ENCODE measurements at regions not wholly inside any gene's neighbourhood (a gene's known extent, or its start where the extent isn't known, plus 50 kb on each side); places are given as distances from the start of the nearest gene placed in this dataset.

DNA sequence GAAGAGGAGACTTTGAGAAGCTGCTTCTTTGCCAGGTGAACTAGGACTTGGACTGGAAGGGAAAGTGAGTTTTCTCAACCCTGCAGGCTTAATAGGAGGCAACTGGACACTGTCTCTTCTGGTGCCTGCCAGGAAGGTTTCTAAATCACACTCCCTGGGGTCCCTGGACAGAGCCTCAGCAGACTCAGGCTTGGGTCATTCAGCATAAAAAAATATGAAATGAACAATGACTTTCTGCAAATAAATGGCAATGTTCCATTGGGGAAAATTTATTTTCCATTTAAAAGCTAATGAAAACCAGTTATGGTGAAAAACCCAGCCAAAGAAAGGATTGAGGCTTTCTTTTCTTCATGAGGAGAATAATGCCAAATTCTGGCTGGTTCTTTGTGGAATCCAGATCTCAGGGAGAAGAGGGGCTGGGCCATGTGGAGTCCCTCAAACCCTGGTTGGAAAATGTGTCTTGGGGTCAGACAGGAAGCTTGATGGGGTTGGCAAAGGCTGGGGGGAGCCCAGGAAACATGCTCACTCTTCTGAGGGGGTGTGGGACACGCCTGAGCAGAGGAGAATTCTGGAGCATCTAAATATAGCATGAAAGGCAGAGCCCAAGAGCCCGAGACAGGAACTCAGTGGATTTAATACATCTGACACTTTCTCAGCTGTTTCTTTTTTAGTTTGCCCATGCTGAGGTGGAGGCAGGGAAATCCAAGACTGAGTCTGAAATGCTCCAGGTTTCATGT, 65.2 kb upstream of the EMX2 start:
- H3K36me3 ChIP-seq (ENCODE audit: control insufficient read depth in 4 of 4, insufficient read depth in 3 of 4, low read depth in 1 of 4, low read length in 3 of 4), result no peaks in the 10 kb centered on the region
- 76% methylated on average over 2 of the region's 2 CpGs for WGBS
- H3K4me1 ChIP-seq (ENCODE audit: control insufficient read depth in 4 of 4, insufficient read depth in 4 of 4, low read length in 3 of 4), result no peaks in the 10 kb centered on the region
- H3K27me3 ChIP-seq (ENCODE audit: control insufficient read depth in 4 of 4, insufficient read depth in 4 of 4, low read length in 3 of 4), result no peaks in the 10 kb centered on the region
- no peaks in the 10 kb centered on the region for H3K9me3 ChIP-seq (ENCODE audit: control insufficient read depth in 4 of 4, low read length in 3 of 4)
- DNase-seq (ENCODE audit: low spot score), result no peak
- no peak overlapping the region for H3K9ac ChIP-seq (ENCODE audit: low read depth in 1 of 2, low read length in 2 of 2)
- no peak overlapping the region for H3K27ac ChIP-seq (ENCODE audit: low read depth in 1 of 2, low read length in 2 of 2)
- TF ChIP-seq HNF4A (conservative IDR thresholded peaks at IDR 0.05) (no peak), RAD21 (IDR thresholded peaks at IDR 0.05) (no peak), FOXA2 (IDR thresholded peaks at IDR 0.05) (no peak), YY1 (IDR thresholded peaks at IDR 0.05) (no peak), EGR1 (IDR thresholded peaks at IDR 0.05; ENCODE audit: low read depth in 2 of 2) (no peak), FOXA1 (IDR thresholded peaks at IDR 0.05) (no peak), JUND (IDR thresholded peaks at IDR 0.05) (no peak)
- TF ChIP-seq, protein P1, sequence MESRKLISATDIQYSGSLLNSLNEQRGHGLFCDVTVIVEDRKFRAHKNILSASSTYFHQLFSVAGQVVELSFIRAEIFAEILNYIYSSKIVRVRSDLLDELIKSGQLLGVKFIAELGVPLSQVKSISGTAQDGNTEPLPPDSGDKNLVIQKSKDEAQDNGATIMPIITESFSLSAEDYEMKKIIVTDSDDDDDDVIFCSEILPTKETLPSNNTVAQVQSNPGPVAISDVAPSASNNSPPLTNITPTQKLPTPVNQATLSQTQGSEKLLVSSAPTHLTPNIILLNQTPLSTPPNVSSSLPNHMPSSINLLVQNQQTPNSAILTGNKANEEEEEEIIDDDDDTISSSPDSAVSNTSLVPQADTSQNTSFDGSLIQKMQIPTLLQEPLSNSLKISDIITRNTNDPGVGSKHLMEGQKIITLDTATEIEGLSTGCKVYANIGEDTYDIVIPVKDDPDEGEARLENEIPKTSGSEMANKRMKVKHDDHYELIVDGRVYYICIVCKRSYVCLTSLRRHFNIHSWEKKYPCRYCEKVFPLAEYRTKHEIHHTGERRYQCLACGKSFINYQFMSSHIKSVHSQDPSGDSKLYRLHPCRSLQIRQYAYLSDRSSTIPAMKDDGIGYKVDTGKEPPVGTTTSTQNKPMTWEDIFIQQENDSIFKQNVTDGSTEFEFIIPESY (IDR thresholded peaks at IDR 0.05), result no peak
- TF ChIP-seq, protein P2, sequence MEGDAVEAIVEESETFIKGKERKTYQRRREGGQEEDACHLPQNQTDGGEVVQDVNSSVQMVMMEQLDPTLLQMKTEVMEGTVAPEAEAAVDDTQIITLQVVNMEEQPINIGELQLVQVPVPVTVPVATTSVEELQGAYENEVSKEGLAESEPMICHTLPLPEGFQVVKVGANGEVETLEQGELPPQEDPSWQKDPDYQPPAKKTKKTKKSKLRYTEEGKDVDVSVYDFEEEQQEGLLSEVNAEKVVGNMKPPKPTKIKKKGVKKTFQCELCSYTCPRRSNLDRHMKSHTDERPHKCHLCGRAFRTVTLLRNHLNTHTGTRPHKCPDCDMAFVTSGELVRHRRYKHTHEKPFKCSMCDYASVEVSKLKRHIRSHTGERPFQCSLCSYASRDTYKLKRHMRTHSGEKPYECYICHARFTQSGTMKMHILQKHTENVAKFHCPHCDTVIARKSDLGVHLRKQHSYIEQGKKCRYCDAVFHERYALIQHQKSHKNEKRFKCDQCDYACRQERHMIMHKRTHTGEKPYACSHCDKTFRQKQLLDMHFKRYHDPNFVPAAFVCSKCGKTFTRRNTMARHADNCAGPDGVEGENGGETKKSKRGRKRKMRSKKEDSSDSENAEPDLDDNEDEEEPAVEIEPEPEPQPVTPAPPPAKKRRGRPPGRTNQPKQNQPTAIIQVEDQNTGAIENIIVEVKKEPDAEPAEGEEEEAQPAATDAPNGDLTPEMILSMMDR (IDR thresholded peaks at IDR 0.05; ENCODE audit: low read depth, low read length, missing input control), result no peak
- H3K4me3 ChIP-seq (ENCODE audit: low read depth in 1 of 3, low read length in 3 of 3), result no peak overlapping the region

DNA sequence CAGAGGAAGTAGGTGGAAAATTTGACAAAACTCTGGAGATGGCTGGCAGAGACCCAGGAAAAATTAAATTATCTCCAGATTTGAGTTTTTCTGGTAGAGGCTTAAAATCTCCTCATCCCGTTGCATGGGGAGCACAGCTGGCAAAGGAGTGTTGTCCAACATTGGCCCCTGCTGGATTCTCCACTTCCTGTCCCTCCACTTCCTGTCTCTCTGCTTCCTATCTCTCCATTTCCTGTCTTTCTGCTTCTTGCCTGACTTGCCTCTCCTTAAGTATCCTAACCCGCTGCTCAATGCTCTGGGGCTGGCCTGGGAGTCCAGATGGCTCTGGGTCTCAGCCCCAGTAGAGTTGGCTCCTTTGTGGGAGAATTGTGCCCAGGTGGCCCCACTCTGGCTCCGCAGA, 65.8 kb upstream of the EMX2 start:
- H3K9me3 ChIP-seq (ENCODE audit: control insufficient read depth in 4 of 4, low read length in 3 of 4), result no peaks in the 10 kb centered on the region
- no peak for DNase-seq (ENCODE audit: low spot score)
- no peaks in the 10 kb centered on the region for H3K36me3 ChIP-seq (ENCODE audit: control insufficient read depth in 4 of 4, insufficient read depth in 3 of 4, low read depth in 1 of 4, low read length in 3 of 4)
- no peaks in the 10 kb centered on the region for H3K27me3 ChIP-seq (ENCODE audit: control insufficient read depth in 4 of 4, insufficient read depth in 4 of 4, low read length in 3 of 4)
- no peak for TF ChIP-seq GABPA (IDR thresholded peaks at IDR 0.05 in 1 of 2, conservative IDR thresholded peaks at IDR 0.05 in 1 of 2)
- no peak overlapping the region for H3K9ac ChIP-seq (ENCODE audit: low read depth in 1 of 2, low read length in 2 of 2)
- no peak overlapping the region for H3K4me3 ChIP-seq (ENCODE audit: low read depth in 1 of 3, low read length in 3 of 3)
- H3K4me1 ChIP-seq (ENCODE audit: control insufficient read depth in 4 of 4, insufficient read depth in 4 of 4, low read length in 3 of 4), result no peaks in the 10 kb centered on the region
- WGBS, result 67% methylated on average over 3 of the region's 3 CpGs
- H3K27ac ChIP-seq (ENCODE audit: low read depth in 1 of 2, low read length in 2 of 2), result no peak overlapping the region

DNA sequence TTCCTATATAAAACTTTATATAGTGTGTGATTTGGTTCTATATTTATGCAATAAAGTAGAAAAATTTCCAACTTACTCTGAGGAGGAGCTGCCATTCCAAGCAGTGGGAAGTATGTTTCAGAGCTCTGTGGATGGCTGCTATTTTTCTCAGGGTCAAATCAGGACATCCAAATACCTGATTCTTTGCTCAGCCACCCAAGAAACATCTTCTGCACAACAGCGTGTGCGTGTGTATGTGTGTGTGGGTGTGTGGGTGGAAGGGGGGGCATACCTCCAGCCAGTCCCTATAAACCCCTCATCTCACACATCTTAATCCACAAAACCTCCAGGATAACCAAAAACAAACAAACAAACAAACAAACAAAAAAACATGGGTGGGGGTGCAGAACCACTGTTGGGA, 66.3 kb upstream of the EMX2 start:
- 98% methylated on average over 2 of the region's 2 CpGs for WGBS
- TF ChIP-seq EGR1 (IDR thresholded peaks at IDR 0.05; ENCODE audit: low read depth in 2 of 2) (no peak), FOXA2 (IDR thresholded peaks at IDR 0.05) (no peak), JUND (IDR thresholded peaks at IDR 0.05) (no peak), GABPA (IDR thresholded peaks at IDR 0.05 in 1 of 2, conservative IDR thresholded peaks at IDR 0.05 in 1 of 2) (no peak), RAD21 (IDR thresholded peaks at IDR 0.05) (no peak), RXRA (IDR thresholded peaks at IDR 0.05) (no peak), NR2F2 (IDR thresholded peaks at IDR 0.05) (no peak), FOXA1 (IDR thresholded peaks at IDR 0.05) (no peak)
- TF ChIP-seq, protein P1 (IDR thresholded peaks at IDR 0.05), result no peak
- TF ChIP-seq, protein P2 (IDR thresholded peaks at IDR 0.05; ENCODE audit: low read depth, low read length, missing input control), result no peak
- H3K36me3 ChIP-seq (ENCODE audit: control insufficient read depth in 4 of 4, insufficient read depth in 3 of 4, low read depth in 1 of 4, low read length in 3 of 4), result no peaks in the 10 kb centered on the region
- DNase-seq (ENCODE audit: low spot score), result no peak
- H3K4me3 ChIP-seq (ENCODE audit: low read depth in 1 of 3, low read length in 3 of 3), result no peak overlapping the region
- no peaks in the 10 kb centered on the region for H3K27me3 ChIP-seq (ENCODE audit: control insufficient read depth in 4 of 4, insufficient read depth in 4 of 4, low read length in 3 of 4)
- H3K9ac ChIP-seq (ENCODE audit: low read depth in 1 of 2, low read length in 2 of 2), result no peak overlapping the region
- no peak overlapping the region for H3K27ac ChIP-seq (ENCODE audit: low read depth in 1 of 2, low read length in 2 of 2)
- no peaks in the 10 kb centered on the region for H3K4me1 ChIP-seq (ENCODE audit: control insufficient read depth in 4 of 4, insufficient read depth in 4 of 4, low read length in 3 of 4)
- H3K9me3 ChIP-seq (ENCODE audit: control insufficient read depth in 4 of 4, low read length in 3 of 4), result no peaks in the 10 kb centered on the region
